UCSD-AML1 (cell line): ENCODE measurements at regions not wholly inside any gene's neighbourhood (a gene's known extent, or its start where the extent isn't known, plus 50 kb on each side); places are given as distances from the start of the nearest gene placed in this dataset.
"Not testable (repeated sequence)": the region's sequence is repeated elsewhere in the genome, so short reads cannot be mapped to it uniquely, and the experiment has no call there.

ENCODE experiments used
- DNase-seq: peaks from one replicate; lab custom pipeline; 2025; ENCODE audit not compliant: unreplicated experiment; lab: John Stamatoyannopoulos, UW

- DNase-seq = no peak
These were observed 89.2 kb upstream of the SLC6A11 start for GRCh38 chr3:10726787-10727186.

GRCh38 chr3:10729439-10729838 lies 86.6 kb upstream of the SLC6A11 start:
- DNase-seq = no peak

GRCh38 chr3:10732292-10732691 lies 83.7 kb upstream of the SLC6A11 start:
- DNase-seq = no peak

- DNase-seq = no peak
These were observed 82.7 kb upstream of the SLC6A11 start for GRCh38 chr3:10733297-10733696.

- DNase-seq = not testable (repeated sequence)
These were observed 79.6 kb upstream of the SLC6A11 start for GRCh38 chr3:10736444-10736843.

GRCh38 chr3:10737785-10738184 lies 78.2 kb upstream of the SLC6A11 start:
- no peak for DNase-seq

- DNase-seq = peak; percentile 66
These were observed 77.2 kb upstream of the SLC6A11 start for GRCh38 chr3:10738688-10739372.

GRCh38 chr3:10740954-10741353 lies 75.1 kb upstream of the SLC6A11 start:
- no peak for DNase-seq

GRCh38 chr3:10741891-10742671 lies 73.9 kb upstream of the SLC6A11 start:
- DNase-seq = no peak

GRCh38 chr3:10743366-10744097 lies 72.5 kb upstream of the SLC6A11 start:
- no peak for DNase-seq

- peak; percentile 27 for DNase-seq
These were observed 71.9 kb upstream of the SLC6A11 start for GRCh38 chr3:10744098-10744465.

- no peak for DNase-seq
These were observed 70.6 kb upstream of the SLC6A11 start for GRCh38 chr3:10745392-10745791.

GRCh38 chr3:10746001-10746400 lies 70.0 kb upstream of the SLC6A11 start:
- no peak for DNase-seq

- DNase-seq = no peak
These were observed 69.3 kb upstream of the SLC6A11 start for GRCh38 chr3:10746684-10747083.

- DNase-seq = no peak
These were observed 68.7 kb upstream of the SLC6A11 start for GRCh38 chr3:10747341-10747740.

GRCh38 chr3:10748040-10748439 lies 68.0 kb upstream of the SLC6A11 start:
- DNase-seq = no peak

- DNase-seq = peak; percentile 52
These were observed 62.1 kb upstream of the SLC6A11 start for GRCh38 chr3:10753964-10754363.

- DNase-seq = no peak
These were observed 59.5 kb upstream of the SLC6A11 start for GRCh38 chr3:10756546-10756945.

GRCh38 chr3:10757021-10757820 lies 58.8 kb upstream of the SLC6A11 start:
- no peak for DNase-seq

GRCh38 chr3:10757821-10758130 lies 58.3 kb upstream of the SLC6A11 start:
- no peak for DNase-seq

GRCh38 chr3:10758304-10759037 lies 57.6 kb upstream of the SLC6A11 start:
- peak; percentile 52 for DNase-seq
